Osteoblast (primary cell): ENCODE measurements at regions not wholly inside any gene's neighbourhood (a gene's known extent, or its start where the extent isn't known, plus 50 kb on each side); places are given as distances from the start of the nearest gene placed in this dataset.

Source experiments
- DNase-seq: peaks from one replicate; pipeline ENCODE4 v3.0.0; 2011; ENCODE audit warnings: low spot score, mixed read lengths; ENCODE audit not compliant: insufficient read length; ENCODE audit errors: missing footprints
- H2AFZ ChIP-seq: 2 replicates; pipeline ENCODE4 v1.6.0; 2011; ENCODE audit warnings: mild to moderate bottlenecking, low read length
- H3K27ac ChIP-seq: 2 replicates; pipeline ENCODE4 v1.5.1; 2011; ENCODE audit warnings: mild to moderate bottlenecking, low read depth, low read length, moderate library complexity
- H3K27me3 ChIP-seq: 2 replicates; pipeline ENCODE4 v1.6.0; 2012; ENCODE audit warnings: mild to moderate bottlenecking, control low read depth, inconsistent platforms, low read length, moderate library complexity; ENCODE audit not compliant: insufficient read depth
- H3K36me3 ChIP-seq: 2 replicates; pipeline ENCODE4 v1.5.1; 2011; ENCODE audit warnings: mild to moderate bottlenecking, low read length, control low read depth, moderate library complexity; ENCODE audit not compliant: insufficient read depth
- H3K4me1 ChIP-seq: 2 replicates; pipeline ENCODE4 v1.5.1; 2011; ENCODE audit warnings: mild to moderate bottlenecking, low read length, control low read depth, moderate library complexity; ENCODE audit not compliant: insufficient read depth
- H3K4me2 ChIP-seq: 2 replicates; pipeline ENCODE4 v1.6.0; 2011; ENCODE audit warnings: mild to moderate bottlenecking, low read length; ENCODE audit not compliant: insufficient read depth
- H3K4me3 ChIP-seq: fragments of 200-600 bp; sonication (generic); 3 replicates; pipeline ENCODE4 v1.5.1; 2012; ENCODE audit warnings: mild to moderate bottlenecking, low read length, inconsistent platforms; ENCODE audit not compliant: insufficient read depth
- H3K79me2 ChIP-seq: 2 replicates; pipeline ENCODE4 v1.6.0; 2012; ENCODE audit warnings: mild to moderate bottlenecking, low read length, control low read depth, inconsistent platforms; ENCODE audit not compliant: insufficient read depth
- H3K9me3 ChIP-seq: 2 replicates; pipeline ENCODE4 v1.5.1; 2011; ENCODE audit warnings: low read depth, low read length, control low read depth
- H4K20me1 ChIP-seq: 2 replicates; pipeline ENCODE4 v1.6.0; 2012; ENCODE audit warnings: mild to moderate bottlenecking, low read length, control low read depth; ENCODE audit not compliant: insufficient read depth
- TF ChIP-seq, protein P1 (sequence below): IDR thresholded peaks from 2 replicates; pipeline ENCODE4 v1.5.1; 2011; ENCODE audit warnings: mild to moderate bottlenecking, low read depth, low read length, moderate library complexity; ENCODE audit errors: extremely low read depth

DNA sequence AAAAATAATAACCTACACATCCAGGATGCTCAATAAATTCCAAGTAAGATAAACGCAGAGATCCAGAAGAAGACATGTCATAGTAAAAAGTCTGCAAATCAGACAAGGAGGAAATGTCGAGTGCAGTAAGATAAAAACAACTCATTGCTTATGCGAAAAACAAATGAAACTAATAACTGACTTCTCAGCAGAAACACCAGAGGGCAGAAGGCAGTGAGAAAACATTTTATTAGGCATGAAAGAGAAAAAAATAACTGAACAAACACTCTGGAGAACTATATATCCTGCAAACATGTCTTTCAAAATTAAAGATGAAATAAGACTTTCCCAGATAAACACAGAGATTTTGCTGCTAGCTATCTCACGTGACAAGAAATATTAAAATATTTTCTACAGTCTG, 201.3 kb upstream of the CTSO start:
- Histone ChIP-seq H3K4me1 (no peaks in the 10 kb centered on the region), H2AFZ (no peak overlapping the region), H3K27me3 (no peaks in the 10 kb centered on the region), H3K79me2 (no peaks in the 10 kb centered on the region), H3K4me2 (no peak overlapping the region), H3K4me3 (no peak overlapping the region), H4K20me1 (no peaks in the 10 kb centered on the region), H3K36me3 (no peaks in the 10 kb centered on the region), H3K27ac (no peak overlapping the region), H3K9me3 (no peaks in the 10 kb centered on the region)
- TF ChIP-seq, protein P1, sequence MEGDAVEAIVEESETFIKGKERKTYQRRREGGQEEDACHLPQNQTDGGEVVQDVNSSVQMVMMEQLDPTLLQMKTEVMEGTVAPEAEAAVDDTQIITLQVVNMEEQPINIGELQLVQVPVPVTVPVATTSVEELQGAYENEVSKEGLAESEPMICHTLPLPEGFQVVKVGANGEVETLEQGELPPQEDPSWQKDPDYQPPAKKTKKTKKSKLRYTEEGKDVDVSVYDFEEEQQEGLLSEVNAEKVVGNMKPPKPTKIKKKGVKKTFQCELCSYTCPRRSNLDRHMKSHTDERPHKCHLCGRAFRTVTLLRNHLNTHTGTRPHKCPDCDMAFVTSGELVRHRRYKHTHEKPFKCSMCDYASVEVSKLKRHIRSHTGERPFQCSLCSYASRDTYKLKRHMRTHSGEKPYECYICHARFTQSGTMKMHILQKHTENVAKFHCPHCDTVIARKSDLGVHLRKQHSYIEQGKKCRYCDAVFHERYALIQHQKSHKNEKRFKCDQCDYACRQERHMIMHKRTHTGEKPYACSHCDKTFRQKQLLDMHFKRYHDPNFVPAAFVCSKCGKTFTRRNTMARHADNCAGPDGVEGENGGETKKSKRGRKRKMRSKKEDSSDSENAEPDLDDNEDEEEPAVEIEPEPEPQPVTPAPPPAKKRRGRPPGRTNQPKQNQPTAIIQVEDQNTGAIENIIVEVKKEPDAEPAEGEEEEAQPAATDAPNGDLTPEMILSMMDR, result peak; percentile 34
- peak; percentile 29 for DNase-seq

DNA sequence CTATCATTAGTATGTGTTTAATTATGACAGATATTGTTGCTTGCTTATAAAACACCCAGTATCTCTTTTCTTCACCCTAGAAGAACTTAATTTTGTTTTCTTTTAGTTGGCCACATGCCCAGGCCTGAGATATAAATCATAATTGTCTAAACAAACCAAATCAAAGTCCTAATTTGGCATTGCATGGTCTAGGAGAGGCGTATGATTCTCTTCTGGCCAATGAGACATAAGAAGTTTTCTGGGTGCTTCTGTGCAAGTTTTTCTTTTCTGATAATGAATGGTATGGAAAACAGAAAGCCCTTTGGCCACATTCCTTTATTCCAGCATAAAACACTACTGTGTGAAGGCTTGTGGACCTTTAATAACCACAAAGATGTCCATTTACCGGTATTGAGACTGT, 192.9 kb upstream of the CTSO start:
- H3K9me3 ChIP-seq, result no peaks in the 10 kb centered on the region
- no peak overlapping the region for H3K4me3 ChIP-seq
- TF ChIP-seq, protein P1, result no peak
- no peak overlapping the region for H3K4me2 ChIP-seq
- no peaks in the 10 kb centered on the region for H3K27me3 ChIP-seq
- no peaks in the 10 kb centered on the region for H3K4me1 ChIP-seq
- H3K36me3 ChIP-seq, result no peaks in the 10 kb centered on the region
- no peak overlapping the region for H2AFZ ChIP-seq
- no peak for DNase-seq
- H3K79me2 ChIP-seq, result no peaks in the 10 kb centered on the region
- H3K27ac ChIP-seq, result no peak overlapping the region
- H4K20me1 ChIP-seq, result no peaks in the 10 kb centered on the region

DNA sequence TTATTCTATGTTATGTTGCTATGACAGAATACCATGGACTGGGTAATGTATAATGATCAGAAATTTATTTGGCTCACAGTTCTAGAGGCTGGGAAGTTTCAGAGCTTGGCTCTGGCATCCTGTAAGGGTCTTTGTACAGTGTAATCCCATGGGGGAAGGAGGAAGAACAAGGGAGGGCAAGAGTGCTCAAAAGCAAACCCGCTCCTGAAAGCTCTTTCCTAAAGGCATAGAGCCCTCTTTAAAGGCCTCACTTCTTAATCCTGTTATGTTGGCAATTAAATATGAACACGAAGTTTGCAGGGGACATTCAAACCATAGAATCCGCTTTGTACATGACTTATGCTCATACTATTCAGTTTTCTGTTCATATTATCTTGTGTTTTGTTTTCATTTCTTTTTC, 191.3 kb upstream of the CTSO start:
- no peaks in the 10 kb centered on the region for H3K27me3 ChIP-seq
- H3K36me3 ChIP-seq, result no peaks in the 10 kb centered on the region
- H2AFZ ChIP-seq, result no peak overlapping the region
- no peak overlapping the region for H3K27ac ChIP-seq
- no peaks in the 10 kb centered on the region for H4K20me1 ChIP-seq
- H3K4me1 ChIP-seq, result no peaks in the 10 kb centered on the region
- DNase-seq, result no peak
- H3K4me2 ChIP-seq, result no peak overlapping the region
- no peaks in the 10 kb centered on the region for H3K9me3 ChIP-seq
- TF ChIP-seq, protein P1, result no peak
- H3K4me3 ChIP-seq, result no peak overlapping the region
- no peaks in the 10 kb centered on the region for H3K79me2 ChIP-seq

DNA sequence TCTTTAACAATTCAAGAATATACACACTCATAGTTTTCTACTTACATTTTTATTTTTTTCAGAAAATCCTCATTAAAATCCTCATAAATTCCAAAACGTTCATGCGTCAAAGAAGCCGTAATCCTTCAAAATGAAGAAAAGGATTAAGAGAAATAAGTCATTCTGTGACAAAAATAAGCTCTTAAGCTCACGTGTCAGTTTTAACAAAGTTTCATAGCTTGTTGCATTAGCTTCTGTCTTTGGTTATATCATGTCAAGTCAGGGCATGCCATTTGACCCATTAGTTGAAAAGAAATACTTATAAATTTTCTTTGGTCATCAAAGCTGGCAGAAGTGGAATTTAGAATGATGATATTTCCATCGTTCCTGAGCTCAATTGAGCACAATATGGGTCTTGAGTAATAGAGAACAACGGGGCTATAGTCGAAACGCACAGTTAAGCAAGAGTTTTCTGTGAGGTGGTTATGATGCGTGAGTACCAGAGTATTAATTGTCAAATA, 185.2 kb upstream of the CTSO start:
- Histone ChIP-seq H3K4me1 (no peaks in the 10 kb centered on the region), H3K9me3 (no peaks in the 10 kb centered on the region), H3K27me3 (no peaks in the 10 kb centered on the region), H3K4me3 (no peak overlapping the region), H3K27ac (no peak overlapping the region), H3K79me2 (no peaks in the 10 kb centered on the region), H3K36me3 (no peaks in the 10 kb centered on the region), H3K4me2 (no peak overlapping the region), H4K20me1 (no peaks in the 10 kb centered on the region), H2AFZ (peak overlapping the region; percentile 55)
- TF ChIP-seq, protein P1, result no peak
- DNase-seq, result no peak
